ENCODE measurements at regions not wholly inside any gene's neighbourhood (a gene's known extent, or its start where the extent isn't known, plus 50 kb on each side); places are given as distances from the start of the nearest gene placed in this dataset.

DNA sequence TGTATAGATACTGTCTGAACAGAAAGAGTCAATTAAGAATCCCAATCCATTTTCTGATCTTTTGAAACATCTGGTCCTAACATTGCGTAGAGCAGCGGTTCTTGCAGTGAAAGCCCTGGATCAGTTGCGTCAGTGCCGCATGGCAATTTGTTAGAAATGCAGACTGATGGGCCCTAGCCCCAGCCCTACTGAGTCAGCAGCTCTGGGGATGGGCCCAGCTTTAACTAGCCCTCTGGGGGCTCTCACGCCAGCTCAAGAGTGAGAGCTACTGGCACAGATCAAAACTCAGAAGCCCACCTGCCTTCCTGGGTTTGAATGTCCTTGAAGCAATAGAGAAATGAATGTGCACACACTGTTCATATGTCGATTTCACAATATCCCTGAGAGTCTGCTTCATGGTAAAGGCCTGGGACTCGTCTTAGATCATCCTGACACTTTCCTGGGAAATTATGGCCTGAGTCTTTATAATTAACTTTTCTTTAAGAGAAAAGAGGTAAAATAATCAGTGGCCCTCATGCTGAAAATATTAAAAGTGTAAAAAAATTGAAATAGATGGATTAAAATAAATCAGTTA, 206.8 kb upstream of the TMTC4 start:
- TF ChIP-seq, protein P1, sequence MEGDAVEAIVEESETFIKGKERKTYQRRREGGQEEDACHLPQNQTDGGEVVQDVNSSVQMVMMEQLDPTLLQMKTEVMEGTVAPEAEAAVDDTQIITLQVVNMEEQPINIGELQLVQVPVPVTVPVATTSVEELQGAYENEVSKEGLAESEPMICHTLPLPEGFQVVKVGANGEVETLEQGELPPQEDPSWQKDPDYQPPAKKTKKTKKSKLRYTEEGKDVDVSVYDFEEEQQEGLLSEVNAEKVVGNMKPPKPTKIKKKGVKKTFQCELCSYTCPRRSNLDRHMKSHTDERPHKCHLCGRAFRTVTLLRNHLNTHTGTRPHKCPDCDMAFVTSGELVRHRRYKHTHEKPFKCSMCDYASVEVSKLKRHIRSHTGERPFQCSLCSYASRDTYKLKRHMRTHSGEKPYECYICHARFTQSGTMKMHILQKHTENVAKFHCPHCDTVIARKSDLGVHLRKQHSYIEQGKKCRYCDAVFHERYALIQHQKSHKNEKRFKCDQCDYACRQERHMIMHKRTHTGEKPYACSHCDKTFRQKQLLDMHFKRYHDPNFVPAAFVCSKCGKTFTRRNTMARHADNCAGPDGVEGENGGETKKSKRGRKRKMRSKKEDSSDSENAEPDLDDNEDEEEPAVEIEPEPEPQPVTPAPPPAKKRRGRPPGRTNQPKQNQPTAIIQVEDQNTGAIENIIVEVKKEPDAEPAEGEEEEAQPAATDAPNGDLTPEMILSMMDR (IDR thresholded peaks at IDR 0.05), result no peak
- TF ChIP-seq POLR2A (IDR thresholded peaks at IDR 0.05), result no peak
- no peaks in the 10 kb centered on the region for H3K36me3 ChIP-seq (ENCODE audit: low read depth, missing control alignments)
- H3K27ac ChIP-seq, result no peak overlapping the region
- no peaks in the 10 kb centered on the region for H3K9me3 ChIP-seq
- no peak for DNase-seq
- no peaks in the 10 kb centered on the region for H3K27me3 ChIP-seq
- H3K4me1 ChIP-seq, result no peaks in the 10 kb centered on the region
- 82 to 84% methylated on average over 6 to 7 of the region's 7 CpGs for WGBS, 2 donors
- H3K4me3 ChIP-seq, result no peak overlapping the region
- intact Hi-C loops (cut with DNase I; ENCODE audit: low total_unique reads), result no loop called here

- H3K4me3 ChIP-seq, result no peak overlapping the region
- no peak for DNase-seq
- 56 to 58% methylated on average over 3 of the region's 3 CpGs for WGBS, 2 donors
- no peak for TF ChIP-seq POLR2A (IDR thresholded peaks at IDR 0.05)
- TF ChIP-seq, protein P1 (IDR thresholded peaks at IDR 0.05), result no peak
- no peaks in the 10 kb centered on the region for H3K9me3 ChIP-seq
- H3K27me3 ChIP-seq, result no peaks in the 10 kb centered on the region
- intact Hi-C loops (cut with DNase I; ENCODE audit: low total_unique reads), result no loop called here
- no peaks in the 10 kb centered on the region for H3K36me3 ChIP-seq (ENCODE audit: low read depth, missing control alignments)
- H3K27ac ChIP-seq, result no peak overlapping the region
- H3K4me1 ChIP-seq, result no peaks in the 10 kb centered on the region
Observed at GRCh38 chr13:100880166-100880565, 205.6 kb upstream of the TMTC4 start.

GRCh38 chr13:100879255-100879654, 204.7 kb upstream of the TMTC4 start:
- Histone ChIP-seq H3K27me3 (no peaks in the 10 kb centered on the region), H3K4me3 (no peak overlapping the region), H3K9me3 (no peaks in the 10 kb centered on the region), H3K27ac (no peak overlapping the region), H3K36me3 (ENCODE audit: low read depth, missing control alignments) (no peaks in the 10 kb centered on the region), H3K4me1 (no peaks in the 10 kb centered on the region)
- intact Hi-C loops (cut with DNase I; ENCODE audit: low total_unique reads), result no loop called here
- 86 to 87% methylated on average over 5 of the region's 5 CpGs for WGBS, 2 donors
- DNase-seq, result no peak
- TF ChIP-seq, protein P1 (IDR thresholded peaks at IDR 0.05), result no peak

- Histone ChIP-seq H3K36me3 (ENCODE audit: low read depth, missing control alignments) (no peaks in the 10 kb centered on the region), H3K9me3 (no peaks in the 10 kb centered on the region), H3K4me1 (no peaks in the 10 kb centered on the region), H3K27ac (no peak overlapping the region), H3K27me3 (no peaks in the 10 kb centered on the region), H3K4me3 (no peak overlapping the region)
- 80 to 84% methylated on average over 2 of the region's 2 CpGs for WGBS, 2 donors
- TF ChIP-seq, protein P1 (IDR thresholded peaks at IDR 0.05), result no peak
- TF ChIP-seq POLR2A (IDR thresholded peaks at IDR 0.05), result no peak
- DNase-seq, result no peak
- intact Hi-C loops (cut with DNase I; ENCODE audit: low total_unique reads), result no loop called here
Observed at GRCh38 chr13:100876044-100876403, 201.4 kb upstream of the TMTC4 start.

- TF ChIP-seq POLR2A (IDR thresholded peaks at IDR 0.05), result no peak
- TF ChIP-seq, protein P1 (IDR thresholded peaks at IDR 0.05), result no peak
- intact Hi-C loops (cut with DNase I; ENCODE audit: low total_unique reads), result no loop called here
- WGBS, 2 donors, result 64 to 69% methylated on average over 3 of the region's 3 CpGs
- H3K36me3 ChIP-seq (ENCODE audit: low read depth, missing control alignments), result no peaks in the 10 kb centered on the region
- H3K27me3 ChIP-seq, result no peaks in the 10 kb centered on the region
- H3K4me3 ChIP-seq, result no peak overlapping the region
- DNase-seq, result no peak
- H3K4me1 ChIP-seq, result no peaks in the 10 kb centered on the region
- H3K9me3 ChIP-seq, result no peaks in the 10 kb centered on the region
- no peak overlapping the region for H3K27ac ChIP-seq
Observed at GRCh38 chr13:100875392-100876043, 200.9 kb upstream of the TMTC4 start.
